ENCODE measurements at regions not wholly inside any gene's neighbourhood (a gene's known extent, or its start where the extent isn't known, plus 50 kb on each side); places are given as distances from the start of the nearest gene placed in this dataset.

DNA sequence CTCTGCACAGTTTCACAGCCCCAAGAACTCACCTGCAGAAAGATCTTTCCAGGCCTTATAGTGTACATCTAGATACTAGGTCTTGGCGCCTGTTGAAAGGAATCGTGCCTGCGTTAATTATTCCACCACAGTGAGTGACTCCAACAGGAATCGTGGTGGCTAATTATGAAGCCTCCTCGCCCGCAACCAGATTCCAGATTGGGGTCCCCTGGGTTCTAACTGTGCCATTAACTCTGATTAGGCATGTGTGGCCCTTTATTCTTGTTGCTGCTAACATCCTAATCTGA lies 295.3 kb upstream of the MAF start:
- no peak for TF ChIP-seq CTCF (conservative IDR thresholded peaks at IDR 0.05; ENCODE audit: low read depth, low read length)
- no peak overlapping the region for H3K4me3 ChIP-seq (ENCODE audit: low read depth, low read length)
- DNase-seq (ENCODE audit: low read depth): no peak

DNA sequence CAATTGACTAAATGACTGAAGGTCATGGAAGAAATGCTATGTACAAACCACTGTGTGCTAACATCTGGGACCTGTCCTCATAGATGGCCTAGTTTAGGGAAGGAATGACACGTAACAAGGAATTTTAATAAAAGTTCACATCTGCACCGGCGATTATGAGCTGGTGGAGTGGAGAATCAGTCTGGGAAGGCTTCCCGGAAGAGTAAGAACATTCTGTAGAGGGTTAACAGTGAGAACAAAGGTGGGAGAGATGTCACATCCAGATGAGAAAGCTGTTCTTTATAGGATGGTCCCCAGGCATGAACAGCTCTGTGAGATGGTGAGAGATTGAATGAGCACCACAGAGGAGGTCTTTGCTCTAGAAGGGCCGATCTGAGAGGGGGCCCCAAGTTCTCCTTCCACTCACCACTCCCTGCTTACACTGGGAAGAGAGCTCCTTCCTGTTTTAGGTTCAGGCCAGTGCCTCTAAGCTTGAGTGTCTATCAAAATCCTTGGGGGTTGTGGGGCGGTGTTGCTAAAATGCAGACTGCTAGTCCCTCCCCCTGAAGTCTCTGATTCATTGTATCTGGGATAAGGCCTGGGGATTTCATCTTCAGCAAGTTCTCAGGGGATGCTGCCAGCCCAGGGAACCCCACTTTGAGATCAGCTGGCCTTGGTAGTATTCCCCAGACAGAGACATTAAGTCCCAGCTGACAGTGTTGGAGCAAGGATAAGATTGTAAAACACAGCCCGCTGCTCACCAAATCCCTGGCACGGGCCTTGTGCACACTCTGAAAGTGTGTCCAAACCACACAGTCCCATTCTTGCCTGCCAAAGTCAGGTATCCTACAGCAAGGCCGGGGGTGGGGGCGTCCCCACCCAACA lies 294.7 kb upstream of the MAF start:
- no peak for DNase-seq (ENCODE audit: low read depth)
- H3K4me3 ChIP-seq (ENCODE audit: low read depth, low read length): no peak overlapping the region
- TF ChIP-seq CTCF (conservative IDR thresholded peaks at IDR 0.05; ENCODE audit: low read depth, low read length): no peak

DNA sequence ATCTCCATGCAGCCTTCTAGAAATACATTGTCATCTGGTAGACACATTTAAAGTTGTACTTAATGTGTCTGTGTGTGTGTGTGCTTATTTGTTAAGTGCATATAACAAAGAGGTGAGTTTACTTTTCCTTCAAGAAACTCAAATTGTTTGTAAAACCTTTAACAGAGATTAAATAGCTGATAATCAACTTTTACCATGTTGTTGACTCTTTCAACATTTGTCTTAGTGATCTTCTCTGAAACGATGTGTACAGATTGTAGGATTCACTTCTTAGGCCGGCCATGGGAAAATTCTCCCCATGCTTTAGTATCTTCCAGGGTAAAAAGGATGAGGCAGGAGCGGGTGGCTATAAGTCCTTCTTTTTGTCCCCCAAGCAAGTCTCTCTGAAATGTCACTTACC lies 292.9 kb upstream of the MAF start:
- no peak for TF ChIP-seq CTCF (conservative IDR thresholded peaks at IDR 0.05; ENCODE audit: low read depth, low read length)
- no peak for DNase-seq (ENCODE audit: low read depth)
- no peak overlapping the region for H3K4me3 ChIP-seq (ENCODE audit: low read depth, low read length)

DNA sequence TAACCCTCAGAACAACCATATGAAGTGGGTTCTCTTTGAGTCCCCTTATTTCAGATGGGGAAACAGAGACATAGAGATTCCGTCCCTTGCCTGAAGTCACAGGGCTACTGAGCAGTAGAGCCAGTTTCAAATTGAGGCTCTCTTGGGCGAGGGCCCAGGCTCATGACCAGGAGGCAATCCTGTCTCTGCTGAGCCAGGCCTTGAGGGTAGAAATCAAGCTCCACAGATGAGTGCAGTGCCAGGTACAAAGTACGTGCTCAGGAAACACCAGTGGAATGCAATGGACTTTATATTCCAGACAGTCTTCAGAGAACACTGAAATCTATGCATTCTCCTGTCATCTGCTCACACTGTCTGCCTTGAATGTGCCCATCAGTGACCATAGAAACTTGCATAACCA lies 291.7 kb upstream of the MAF start:
- no peak for TF ChIP-seq CTCF (conservative IDR thresholded peaks at IDR 0.05; ENCODE audit: low read depth, low read length)
- no peak overlapping the region for H3K4me3 ChIP-seq (ENCODE audit: low read depth, low read length)
- no peak for DNase-seq (ENCODE audit: low read depth)

DNA sequence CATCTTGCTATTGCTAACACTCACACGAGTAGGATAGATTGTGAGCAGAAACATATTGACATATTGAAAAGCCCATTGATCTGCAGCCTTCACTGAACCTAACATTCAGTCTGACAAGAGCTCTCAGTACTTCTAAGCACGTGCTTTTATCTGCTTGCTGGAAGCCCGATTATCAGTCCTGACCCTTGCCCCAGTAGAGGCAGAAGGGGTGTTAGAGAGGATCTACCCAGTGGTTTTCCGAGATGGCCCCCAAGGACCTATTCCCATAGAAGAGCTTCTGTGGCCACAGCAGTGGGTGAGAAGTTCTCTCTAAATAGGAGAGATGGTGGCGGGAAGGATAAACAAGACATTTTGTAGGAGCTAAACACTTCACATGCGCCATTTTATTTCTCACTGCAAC lies 290.9 kb upstream of the MAF start:
- no peak for DNase-seq (ENCODE audit: low read depth)
- TF ChIP-seq CTCF (conservative IDR thresholded peaks at IDR 0.05; ENCODE audit: low read depth, low read length): no peak
- H3K4me3 ChIP-seq (ENCODE audit: low read depth, low read length): no peak overlapping the region

DNA sequence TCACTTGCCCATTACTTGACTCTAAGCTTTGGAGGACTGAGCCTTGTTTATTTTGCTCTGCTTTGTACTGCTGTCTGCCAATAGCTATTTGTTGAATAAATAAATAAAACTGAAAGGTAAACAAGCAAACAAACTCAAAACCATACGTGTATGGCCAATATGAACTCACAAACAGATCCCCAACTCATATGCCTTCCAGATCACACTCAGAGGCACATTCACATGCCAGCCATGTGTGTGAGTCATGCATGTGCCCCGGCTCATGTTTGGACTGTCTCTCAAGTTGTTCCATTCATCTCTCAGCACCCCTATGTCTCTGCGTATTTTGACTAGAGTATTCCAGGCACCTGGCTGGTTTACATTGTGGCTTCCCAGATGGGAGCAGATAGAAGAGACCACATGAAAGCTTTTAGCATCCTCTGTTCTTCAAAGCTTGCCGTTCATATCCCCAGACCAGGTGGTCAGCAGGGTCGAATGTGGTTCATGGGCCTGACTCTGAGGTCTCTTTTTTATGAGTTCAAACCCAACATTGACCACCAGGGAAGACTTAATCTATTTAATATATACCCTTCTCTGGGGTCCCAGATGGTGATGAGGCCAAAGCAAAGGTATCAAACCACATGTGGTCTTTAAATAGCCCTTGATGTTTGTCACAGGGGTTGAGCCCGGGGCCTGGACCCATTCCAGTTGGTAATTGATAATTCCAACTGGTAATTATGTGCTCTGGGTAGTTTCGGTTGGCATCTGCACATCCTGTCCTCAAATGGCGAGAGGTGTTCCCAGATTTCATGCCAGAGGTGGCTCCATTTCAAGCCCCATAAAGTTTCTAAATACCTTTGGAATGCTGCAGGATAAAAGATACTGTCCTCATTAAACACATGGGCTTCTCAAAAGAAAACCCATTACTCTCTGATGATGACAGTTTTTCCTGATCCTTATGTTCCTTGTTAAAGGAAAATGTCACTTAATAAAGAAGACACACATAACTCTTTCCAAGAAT lies 287.3 kb upstream of the MAF start:
- no peak overlapping the region for H3K4me3 ChIP-seq (ENCODE audit: low read depth, low read length)
- no peak for TF ChIP-seq CTCF (conservative IDR thresholded peaks at IDR 0.05; ENCODE audit: low read depth, low read length)
- no peak for DNase-seq (ENCODE audit: low read depth)
